H9 (cell line): ENCODE measurements at regions not wholly inside any gene's neighbourhood (a gene's known extent, or its start where the extent isn't known, plus 50 kb on each side); places are given as distances from the start of the nearest gene placed in this dataset.

ENCODE experiments used
- DNase-seq: peaks from one replicate; pipeline ENCODE4 v3.0.0-alpha.2; 2017
- H2AFZ ChIP-seq: one replicate; pipeline ENCODE4 v1.6.1; 2013; ENCODE audit warnings: mild to moderate bottlenecking, low read length, control low read depth, moderate library complexity
- H2AK5ac ChIP-seq: 2 replicates; pipeline ENCODE4 v1.6.1; 2013; ENCODE audit warnings: low read length, control low read depth, mixed read lengths; ENCODE audit not compliant: insufficient read length
- H2BK120ac ChIP-seq: one replicate; pipeline ENCODE4 v1.6.1; 2013; ENCODE audit warnings: low read depth, mild to moderate bottlenecking, low read length, control low read depth, inconsistent platforms; ENCODE audit not compliant: poor library complexity, severe bottlenecking
- H2BK12ac ChIP-seq: 2 replicates; pipeline ENCODE4 v1.6.1; 2013; ENCODE audit warnings: low read length, control low read depth, mixed read lengths, low read depth; ENCODE audit not compliant: insufficient read length
- H2BK15ac ChIP-seq: 2 replicates; pipeline ENCODE4 v1.6.1; 2013; ENCODE audit warnings: low read depth, low read length, control low read depth
- H2BK20ac ChIP-seq: one replicate; pipeline ENCODE4 v1.6.1; 2013; ENCODE audit warnings: low read depth, mild to moderate bottlenecking, low read length, control low read depth, inconsistent platforms; ENCODE audit not compliant: poor library complexity, severe bottlenecking
- H2BK5ac ChIP-seq: 2 replicates; pipeline ENCODE4 v1.6.1; 2013; ENCODE audit warnings: low read length, control low read depth, mixed read lengths; ENCODE audit not compliant: insufficient read length
- H3K14ac ChIP-seq: 2 replicates; pipeline ENCODE4 v1.6.1; 2013; ENCODE audit warnings: low read length, control low read depth; ENCODE audit not compliant: insufficient read depth
- H3K18ac ChIP-seq: 2 replicates; pipeline ENCODE4 v1.6.1; 2013; ENCODE audit warnings: low read depth, mild to moderate bottlenecking, mixed read lengths, low read length, control low read depth; ENCODE audit not compliant: insufficient read length
- H3K23ac ChIP-seq: 2 replicates; pipeline ENCODE4 v1.6.1; 2013; ENCODE audit warnings: low read length, control low read depth, mixed read lengths, low read depth; ENCODE audit not compliant: insufficient read length
- H3K23me2 ChIP-seq: 2 replicates; pipeline ENCODE4 v1.6.1; 2013; ENCODE audit warnings: low read depth, mild to moderate bottlenecking, mixed read lengths, low read length, control low read depth; ENCODE audit not compliant: insufficient read length, poor library complexity, severe bottlenecking
- H3K27ac ChIP-seq: 2 replicates; pipeline ENCODE4 v1.5.1; 2013; ENCODE audit warnings: low read length, control low read depth, mixed read lengths, low read depth; ENCODE audit not compliant: insufficient read length
- H3K27me3 ChIP-seq: 2 replicates; pipeline ENCODE4 v1.6.1; 2013; ENCODE audit warnings: low read length, control low read depth, inconsistent platforms; ENCODE audit not compliant: insufficient read depth
- H3K4ac ChIP-seq: 2 replicates; pipeline ENCODE4 v1.6.1; 2013; ENCODE audit warnings: low read depth, mild to moderate bottlenecking, control low read depth, inconsistent platforms, low read length, moderate library complexity
- H3K4me1 ChIP-seq: 2 replicates; pipeline ENCODE4 v1.6.1; 2013; ENCODE audit warnings: low read length, control low read depth, inconsistent platforms; ENCODE audit not compliant: insufficient read depth
- H3K4me2 ChIP-seq: 2 replicates; pipeline ENCODE4 v1.6.1; 2013; ENCODE audit warnings: low read length, control low read depth, mixed read lengths; ENCODE audit not compliant: insufficient read length, insufficient read depth
- H3K56ac ChIP-seq: 2 replicates; pipeline ENCODE4 v1.6.1; 2013; ENCODE audit warnings: low read depth, mild to moderate bottlenecking, mixed read lengths, low read length, control low read depth; ENCODE audit not compliant: insufficient read length
- H3K79me1 ChIP-seq: 2 replicates; pipeline ENCODE4 v1.6.1; 2013; ENCODE audit warnings: low read depth, mild to moderate bottlenecking, moderate library complexity, low read length, control low read depth, inconsistent platforms; ENCODE audit not compliant: insufficient read depth, poor library complexity, severe bottlenecking
- H3K79me2 ChIP-seq: 2 replicates; pipeline ENCODE4 v1.6.1; 2013; ENCODE audit warnings: low read length, control low read depth, inconsistent platforms; ENCODE audit not compliant: insufficient read depth
- H3K9ac ChIP-seq: 2 replicates; pipeline ENCODE4 v1.6.1; 2013; ENCODE audit warnings: low read length, control low read depth, mixed read lengths; ENCODE audit not compliant: insufficient read length; ENCODE audit errors: extremely low read depth
- H3K9me3 ChIP-seq: one replicate; pipeline ENCODE4 v1.6.1; 2013; ENCODE audit warnings: low read depth, low read length, inconsistent platforms; ENCODE audit not compliant: control insufficient read depth
- H3T11ph ChIP-seq: one replicate; pipeline ENCODE4 v1.6.1; 2013; ENCODE audit warnings: mild to moderate bottlenecking, low read length, control low read depth, inconsistent platforms
- H4K20me1 ChIP-seq: one replicate; pipeline ENCODE4 v1.6.1; 2013; ENCODE audit not compliant: control insufficient read depth, insufficient read length, insufficient read depth
- H4K5ac ChIP-seq: 2 replicates; pipeline ENCODE4 v1.6.1; 2013; ENCODE audit warnings: low read depth, mild to moderate bottlenecking, mixed read lengths, low read length, control low read depth; ENCODE audit not compliant: insufficient read length
- H4K8ac ChIP-seq: replicated peaks from 2 replicates; pipeline ENCODE4 v1.6.1; 2013; ENCODE audit warnings: low read length, control low read depth, mixed read lengths, low read depth; ENCODE audit not compliant: insufficient read length
- H4K91ac ChIP-seq: 2 replicates; pipeline ENCODE4 v1.6.1; 2013; ENCODE audit warnings: low read depth, mild to moderate bottlenecking, moderate library complexity, mixed read lengths, low read length, control low read depth; ENCODE audit not compliant: insufficient read length
- H3K27ac Mint-ChIP-seq, 3 experiments: 2 replicates in 2 of 3; 3 replicates in 1 of 3; pipeline ENCODE4 v1.8.0; 2020 to 2021; ENCODE audit warnings: mixed read lengths in 3 of 3, mild to moderate bottlenecking in 1 of 3, moderate library complexity in 1 of 3
- H3K27me3 Mint-ChIP-seq: 2 replicates; pipeline ENCODE4 v1.8.0; 2021; ENCODE audit warnings: low read depth, mild to moderate bottlenecking, moderate library complexity, mixed read lengths
- H3K36me3 Mint-ChIP-seq, 3 experiments: 2 replicates in 2 of 3; 3 replicates in 1 of 3; pipeline ENCODE4 v1.8.0; 2020 to 2021; ENCODE audit warnings: low read depth in 3 of 3, mixed read lengths in 3 of 3; ENCODE audit not compliant: insufficient read depth in 1 of 3
- H3K4me1 Mint-ChIP-seq, 2 experiments: 2 replicates each; pipeline ENCODE4 v1.8.0; 2020; ENCODE audit warnings: mixed read lengths in 2 of 2
- H3K4me3 Mint-ChIP-seq, 2 experiments: 2 replicates in 1 of 2; 3 replicates in 1 of 2; pipeline ENCODE4 v1.8.0; 2020 to 2021; ENCODE audit warnings: mild to moderate bottlenecking in 2 of 2, mixed read lengths in 2 of 2, moderate library complexity in 1 of 2
- H3K9me3 Mint-ChIP-seq, 2 experiments: 2 replicates in 1 of 2; 3 replicates in 1 of 2; pipeline ENCODE4 v1.8.0; 2020; ENCODE audit warnings: mild to moderate bottlenecking in 2 of 2, mixed read lengths in 2 of 2, moderate library complexity in 1 of 2
- WGBS: extraction: QIAGEN DNeasy Blood & Tissue Kit; methylation state at CpG from one replicate; pipeline ENCODE4 v1.1.7; 2013; ENCODE audit warnings: missing lambda C conversion rate, low lambda C conversion rate, mixed read lengths; ENCODE audit not compliant: insufficient read length; ENCODE audit errors: extremely low coverage; 5-methylcytosine and 5-hydroxymethylcytosine counted together
- TF ChIP-seq, protein P1 (sequence below): fragments of 200-600 bp; sonication (generic); conservative IDR thresholded peaks from 3 replicates; pipeline ENCODE4 v1.8.0; 2021; ENCODE audit warnings: antibody characterized with exemption, mild to moderate bottlenecking

DNA sequence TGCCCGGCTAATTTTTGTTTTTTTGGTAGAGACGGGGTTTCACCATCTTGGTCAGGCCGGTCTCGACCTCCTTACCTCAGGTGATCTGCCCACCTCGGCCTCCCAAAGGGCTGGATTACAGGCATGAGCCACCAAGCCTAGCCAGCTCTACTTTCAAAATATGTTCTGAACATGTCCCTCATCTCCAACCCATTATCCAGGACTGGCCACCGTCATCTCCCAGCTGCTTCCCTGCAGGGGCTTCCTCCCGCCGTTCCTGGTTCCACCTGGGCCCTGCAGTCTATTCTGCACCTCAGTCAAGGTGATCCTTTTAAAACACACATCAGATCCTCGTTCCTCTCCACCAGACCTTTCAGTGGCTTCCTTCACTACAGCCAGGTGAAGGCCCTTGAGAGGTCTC lies 80.9 kb upstream of the NKX1-1 start:
- no peak overlapping the region for H3K4ac ChIP-seq
- H4K91ac ChIP-seq: no peak overlapping the region
- no peaks in the 10 kb centered on the region for H4K20me1 ChIP-seq
- H3K4me2 ChIP-seq: no peak overlapping the region
- H2BK12ac ChIP-seq: no peak overlapping the region
- H2BK5ac ChIP-seq: no peak overlapping the region
- no peak overlapping the region for H3K14ac ChIP-seq
- H2AK5ac ChIP-seq: no peak overlapping the region
- H3K27ac ChIP-seq: no peak overlapping the region
- no peak overlapping the region for H3K56ac ChIP-seq
- Mint-ChIP-seq H3K27ac (no peak overlapping the region), H3K9me3 (peaks cover 38 to 40% of the 10 kb centered on the region in 2 experiments), H3K4me3 (no peak overlapping the region), H3K27me3 (peaks cover 37% of the 10 kb centered on the region), H3K4me1 (no peaks in the 10 kb centered on the region), H3K36me3 (peaks cover 4 to 9% (median 8%) of the 10 kb centered on the region in 3 experiments; a peak in 5 of 7 replicates)
- no CpG with 5 or more reads among the region's 9 CpGs for WGBS
- no peak overlapping the region for H4K8ac ChIP-seq
- no peak overlapping the region for H3K23ac ChIP-seq
- no peak overlapping the region for H3T11ph ChIP-seq
- H3K27me3 ChIP-seq: no peaks in the 10 kb centered on the region
- no peak overlapping the region for H3K18ac ChIP-seq
- H3K9ac ChIP-seq: no peak overlapping the region
- no peaks in the 10 kb centered on the region for H3K79me1 ChIP-seq
- H4K5ac ChIP-seq: no peak overlapping the region
- H2BK20ac ChIP-seq: no peak overlapping the region
- TF ChIP-seq, protein P1, sequence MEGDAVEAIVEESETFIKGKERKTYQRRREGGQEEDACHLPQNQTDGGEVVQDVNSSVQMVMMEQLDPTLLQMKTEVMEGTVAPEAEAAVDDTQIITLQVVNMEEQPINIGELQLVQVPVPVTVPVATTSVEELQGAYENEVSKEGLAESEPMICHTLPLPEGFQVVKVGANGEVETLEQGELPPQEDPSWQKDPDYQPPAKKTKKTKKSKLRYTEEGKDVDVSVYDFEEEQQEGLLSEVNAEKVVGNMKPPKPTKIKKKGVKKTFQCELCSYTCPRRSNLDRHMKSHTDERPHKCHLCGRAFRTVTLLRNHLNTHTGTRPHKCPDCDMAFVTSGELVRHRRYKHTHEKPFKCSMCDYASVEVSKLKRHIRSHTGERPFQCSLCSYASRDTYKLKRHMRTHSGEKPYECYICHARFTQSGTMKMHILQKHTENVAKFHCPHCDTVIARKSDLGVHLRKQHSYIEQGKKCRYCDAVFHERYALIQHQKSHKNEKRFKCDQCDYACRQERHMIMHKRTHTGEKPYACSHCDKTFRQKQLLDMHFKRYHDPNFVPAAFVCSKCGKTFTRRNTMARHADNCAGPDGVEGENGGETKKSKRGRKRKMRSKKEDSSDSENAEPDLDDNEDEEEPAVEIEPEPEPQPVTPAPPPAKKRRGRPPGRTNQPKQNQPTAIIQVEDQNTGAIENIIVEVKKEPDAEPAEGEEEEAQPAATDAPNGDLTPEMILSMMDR: no peak
- H3K9me3 ChIP-seq: no peaks in the 10 kb centered on the region
- no peak overlapping the region for H2BK15ac ChIP-seq
- no peaks in the 10 kb centered on the region for H3K4me1 ChIP-seq
- no peak overlapping the region for H2BK120ac ChIP-seq
- no peak for DNase-seq
- no peaks in the 10 kb centered on the region for H3K79me2 ChIP-seq
- H2AFZ ChIP-seq: no peak overlapping the region
- no peaks in the 10 kb centered on the region for H3K23me2 ChIP-seq
